Ramos (cell line): ENCODE measurements at regions not wholly inside any gene's neighbourhood (a gene's known extent, or its start where the extent isn't known, plus 50 kb on each side); places are given as distances from the start of the nearest gene placed in this dataset.
"Not testable (repeated sequence)": the region's sequence is repeated elsewhere in the genome, so short reads cannot be mapped to it uniquely, and the experiment has no call there.

Source experiments
- in situ Hi-C: fragments of 300-500 bp; cut with MboI; formaldehyde crosslinking; loops from one replicate; pipeline ENCODE4 v1.14.3; 2022; ENCODE audit warnings: low sequenced_read_pairs; ENCODE audit not compliant: unreplicated experiment

GRCh38 chr6:85047818-85048217, 283.4 kb upstream of the TBX18 start:
- in situ Hi-C loops, result no loop called here

DNA sequence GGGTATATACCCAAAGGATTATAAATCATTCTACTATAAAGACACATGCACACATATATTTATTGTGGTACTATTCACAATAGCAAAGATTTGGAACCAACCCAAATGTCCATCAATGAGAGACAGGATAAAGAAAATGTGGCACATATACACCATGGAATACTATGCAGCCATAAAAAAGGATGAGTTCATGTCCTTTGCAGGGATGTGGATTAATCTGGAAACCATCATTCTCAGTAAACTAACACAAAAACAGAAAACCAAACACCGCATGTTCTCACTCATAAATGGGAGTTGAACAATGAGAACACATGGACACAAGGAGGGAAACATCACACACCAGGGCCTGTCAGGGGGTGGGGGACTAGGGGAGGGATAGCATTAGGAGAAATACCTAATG, 281.4 kb upstream of the TBX18 start:
- in situ Hi-C loops, result not testable (repeated sequence)

DNA sequence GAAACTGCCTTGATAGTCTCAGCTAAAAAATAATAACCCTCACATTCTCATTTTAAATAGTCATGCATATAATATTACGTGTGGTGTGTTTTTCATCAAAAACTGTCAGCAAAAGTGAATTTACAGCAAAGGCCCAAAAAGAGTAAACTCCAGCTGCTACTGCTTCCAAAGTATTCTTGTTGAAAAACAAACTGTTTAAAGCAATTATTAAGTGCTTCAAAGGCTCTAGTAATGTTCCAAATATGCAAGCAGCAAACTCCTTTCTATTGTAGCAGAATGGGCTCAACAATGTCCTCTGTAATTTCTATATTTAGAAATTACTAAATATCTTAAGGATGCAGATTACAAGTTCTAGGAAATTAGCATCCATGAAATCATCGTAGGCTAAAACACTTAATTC, 280.0 kb upstream of the TBX18 start:
- in situ Hi-C loops, result no loop called here

- in situ Hi-C loops, result no loop called here
Observed at GRCh38 chr6:85041376-85041775, 277.0 kb upstream of the TBX18 start.

GRCh38 chr6:85037221-85037620, 272.8 kb upstream of the TBX18 start:
- in situ Hi-C loops, result no loop called here

DNA sequence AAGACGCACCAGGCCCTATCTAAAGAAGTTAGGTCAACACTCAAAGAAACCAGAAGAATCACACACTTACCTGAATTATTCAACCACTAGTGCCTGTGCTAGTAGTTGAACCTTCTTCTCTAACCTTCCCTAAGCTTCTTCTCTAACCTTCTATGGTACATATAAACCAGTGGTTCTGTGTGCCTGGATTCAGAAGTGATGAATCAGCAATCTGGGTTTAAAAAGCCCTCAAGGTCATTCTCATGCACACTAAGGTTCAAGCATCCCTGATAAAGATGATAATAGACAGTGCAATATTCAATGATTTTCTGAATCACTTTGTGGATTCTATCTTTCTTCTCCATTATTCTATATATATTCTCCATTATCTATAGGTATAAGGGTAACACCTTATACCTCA, 271.4 kb upstream of the TBX18 start:
- in situ Hi-C loops, result no loop called here

GRCh38 chr6:85033547-85033946, 269.1 kb upstream of the TBX18 start:
- in situ Hi-C loops, result no loop called here

DNA sequence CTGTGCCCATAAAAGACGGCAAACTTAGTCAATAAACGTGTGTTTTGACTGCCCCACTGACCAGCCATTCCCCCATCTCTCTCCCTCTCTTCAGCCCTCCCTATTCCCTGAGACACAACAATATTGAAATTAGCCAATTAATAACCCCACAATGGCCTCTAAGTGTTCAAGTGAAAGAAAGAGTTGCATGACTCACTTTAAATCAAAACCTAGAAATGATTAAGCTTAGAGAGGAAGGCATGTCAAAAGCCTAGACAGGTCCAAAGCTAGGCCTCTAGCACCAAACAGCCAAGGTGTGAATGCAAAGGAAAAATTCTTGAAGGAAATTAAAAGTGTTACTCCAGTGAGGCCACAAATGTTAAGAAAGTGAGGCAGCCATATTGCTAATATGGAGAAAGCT, 261.6 kb upstream of the TBX18 start:
- in situ Hi-C loops, result no loop called here

DNA sequence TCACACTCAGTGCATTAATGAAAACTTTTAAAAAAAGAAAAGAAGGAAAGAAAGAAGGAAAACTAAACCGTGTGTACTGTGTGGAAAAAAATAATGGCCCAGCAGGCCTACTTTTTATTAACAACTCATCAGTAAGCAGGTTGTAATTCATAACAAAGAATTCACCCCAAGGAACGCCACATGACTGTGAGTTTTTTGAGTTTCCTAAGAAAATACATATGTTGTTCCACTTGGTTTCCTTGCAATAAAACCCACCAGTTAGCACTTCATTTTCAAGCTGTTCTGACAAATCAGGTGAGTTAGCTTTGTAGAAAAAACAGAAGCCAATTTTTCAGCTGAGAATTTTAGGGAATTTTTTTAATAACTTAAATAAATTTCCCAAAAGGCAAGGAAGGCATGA, 259.3 kb upstream of the TBX18 start:
- in situ Hi-C loops, result no loop called here

- in situ Hi-C loops, result no loop called here
Observed at GRCh38 chr6:85017352-85017751, 253.0 kb upstream of the TBX18 start.

DNA sequence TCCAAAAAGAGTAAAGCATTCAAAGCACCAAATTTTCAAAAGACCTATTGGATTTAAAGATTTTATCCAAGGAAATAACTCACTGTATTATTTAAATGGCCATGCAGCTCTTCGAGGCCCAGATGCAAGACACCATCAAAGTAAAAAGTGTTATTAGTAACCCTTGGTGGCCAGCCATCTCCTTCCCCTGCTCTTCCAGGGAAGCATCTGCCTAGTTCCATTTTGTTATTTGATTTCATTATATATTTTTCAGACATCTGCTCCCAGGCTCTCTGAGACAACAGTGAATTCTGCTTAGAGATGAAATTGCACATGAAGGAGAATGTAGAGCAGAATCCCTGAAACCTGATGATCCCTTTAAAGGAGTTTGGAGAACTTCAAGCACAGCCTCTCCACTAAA, 252.3 kb upstream of the TBX18 start:
- in situ Hi-C loops, result no loop called here

DNA sequence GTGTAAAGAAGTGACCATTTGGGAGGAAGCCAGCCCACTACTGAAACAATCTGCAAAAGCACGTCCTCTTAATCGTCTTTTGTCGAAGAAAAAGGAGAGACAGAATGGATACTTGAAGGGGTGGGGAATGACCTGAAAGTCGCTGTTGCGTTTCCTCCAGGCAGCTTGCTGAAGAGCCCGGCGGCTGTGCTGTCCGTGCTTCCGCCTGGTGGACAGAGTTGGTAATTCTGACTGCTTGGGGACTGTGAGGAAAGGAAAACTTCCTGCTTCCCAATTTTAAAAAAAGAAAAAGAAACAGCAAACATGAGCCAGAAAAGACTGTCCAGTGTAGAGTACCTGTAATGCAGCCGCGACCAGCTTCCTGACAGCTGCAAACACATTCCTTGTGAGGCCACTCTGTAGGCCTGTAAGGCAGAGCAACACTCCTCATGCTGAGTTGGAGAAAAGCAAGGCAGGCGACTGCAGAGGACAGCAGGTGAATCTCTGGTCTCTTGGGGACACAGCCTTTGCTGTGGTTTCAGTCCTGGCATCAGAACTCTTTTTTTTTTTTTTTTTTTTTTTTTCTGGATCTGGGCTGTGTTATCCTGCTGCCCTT, 251.1 kb upstream of the TBX18 start:
- in situ Hi-C loops, result no loop called here

DNA sequence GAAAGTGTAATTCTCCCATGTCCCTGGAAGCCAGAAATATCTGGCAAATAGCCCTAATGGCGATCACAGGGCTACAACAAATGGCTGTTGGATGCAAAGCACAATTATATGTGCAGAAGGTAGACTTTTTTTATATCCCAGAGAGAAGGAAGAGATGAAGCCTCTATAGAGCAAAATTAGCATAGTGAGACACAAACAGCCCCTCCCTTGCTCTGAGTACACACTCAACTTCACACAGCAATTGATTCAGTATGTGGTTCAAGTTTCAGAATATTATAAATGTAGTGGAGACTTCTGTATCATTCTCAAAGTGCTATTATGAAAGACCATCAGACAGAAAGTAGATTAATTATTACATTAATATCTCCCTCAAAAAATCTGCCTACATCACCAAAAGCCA, 246.5 kb upstream of the TBX18 start:
- in situ Hi-C loops, result no loop called here

- in situ Hi-C loops, result no loop called here
Observed at GRCh38 chr6:85008296-85009009, 244.1 kb upstream of the TBX18 start.

DNA sequence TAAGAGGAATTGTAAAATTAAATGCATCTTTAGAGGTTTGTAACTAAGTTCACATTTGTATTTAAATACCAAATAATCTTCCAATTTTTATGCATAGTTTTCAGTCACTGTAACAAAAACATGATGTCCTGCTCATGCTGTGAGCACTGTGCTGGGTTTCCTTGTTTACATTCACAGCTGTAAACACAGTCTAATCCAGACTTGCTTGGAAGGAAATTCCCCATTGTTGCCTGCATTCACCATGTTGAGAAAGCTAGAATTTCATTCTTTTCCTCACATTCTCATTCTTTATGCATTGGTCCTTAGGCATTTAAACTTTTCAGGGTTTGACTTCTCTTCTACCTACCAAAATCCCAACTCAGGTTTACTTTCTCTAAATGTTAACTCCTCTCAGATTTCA, 242.0 kb upstream of the TBX18 start:
- in situ Hi-C loops, result no loop called here

GRCh38 chr6:85005494-85005893, 241.1 kb upstream of the TBX18 start:
- in situ Hi-C loops, result no loop called here

GRCh38 chr6:85004361-85004995, 240.1 kb upstream of the TBX18 start:
- in situ Hi-C loops, result no loop called here

DNA sequence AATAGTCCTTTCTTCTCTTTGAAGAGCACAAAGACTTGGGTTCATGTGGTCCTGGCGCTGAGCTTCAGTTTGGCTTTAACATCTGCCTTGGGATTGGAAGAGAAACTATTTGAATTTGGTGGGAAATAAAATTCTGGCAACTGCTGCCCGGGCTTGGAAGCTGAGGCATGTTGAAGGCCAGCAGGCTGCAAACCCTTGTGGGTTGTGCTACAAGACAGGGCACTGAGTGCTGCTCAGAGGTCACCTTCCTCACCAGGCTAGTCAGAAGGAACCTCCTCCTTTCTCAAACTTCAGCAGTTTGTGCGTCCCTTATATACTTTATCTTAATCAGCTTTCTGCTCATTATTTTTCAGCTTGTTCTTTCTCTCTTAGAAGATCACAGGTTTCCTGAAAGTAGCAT, 238.4 kb upstream of the TBX18 start:
- in situ Hi-C loops, result no loop called here

DNA sequence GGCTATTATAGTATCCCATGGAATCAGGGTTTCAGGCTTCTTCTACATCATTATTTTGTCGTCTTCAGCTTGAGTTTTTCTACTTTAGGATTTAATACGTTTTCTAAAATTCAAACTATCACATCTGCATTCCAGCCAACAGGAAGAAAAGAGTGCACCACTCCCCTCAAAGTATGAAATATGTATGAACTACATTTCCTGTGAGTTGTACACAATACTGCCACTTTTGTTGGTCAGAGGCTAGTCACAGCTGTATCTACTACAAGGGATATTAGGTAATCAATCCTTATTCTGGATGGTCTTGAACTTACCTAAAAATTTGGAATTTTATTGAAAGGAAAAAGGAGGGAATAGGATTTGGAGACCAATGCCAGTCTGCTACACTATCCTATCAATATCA, 235.6 kb upstream of the TBX18 start:
- in situ Hi-C loops, result no loop called here

GRCh38 chr6:84998223-84998622, 233.8 kb upstream of the TBX18 start:
- in situ Hi-C loops, result no loop called here

GRCh38 chr6:84988766-84989165, 224.4 kb upstream of the TBX18 start:
- in situ Hi-C loops, result not testable (repeated sequence)

DNA sequence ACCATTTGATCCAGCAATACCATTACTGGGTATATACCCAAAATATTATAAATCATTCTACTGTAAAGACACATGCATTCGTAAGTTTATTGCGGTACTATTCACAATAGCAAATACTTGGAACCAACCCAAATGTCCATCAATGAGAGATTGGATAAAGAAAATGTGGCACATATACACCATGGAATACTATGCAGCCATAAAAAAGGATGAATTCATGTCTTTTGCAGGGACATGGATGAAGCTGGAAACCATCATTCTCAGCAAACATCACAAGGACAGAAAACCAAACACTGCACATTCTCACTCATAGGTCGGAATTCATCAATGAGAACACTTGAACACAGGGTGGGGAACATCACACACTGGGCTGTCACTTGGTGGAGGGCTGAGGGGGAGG, 221.1 kb upstream of the TBX18 start:
- in situ Hi-C loops, result not testable (repeated sequence)
